HG02763 (cell line): ENCODE measurements at regions not wholly inside any gene's neighbourhood (a gene's known extent, or its start where the extent isn't known, plus 50 kb on each side); places are given as distances from the start of the nearest gene placed in this dataset.
"Not testable (repeated sequence)": the region's sequence is repeated elsewhere in the genome, so short reads cannot be mapped to it uniquely, and the experiment has no call there.

Experiments
- ATAC-seq: cut with Tn5 transposase; IDR thresholded peaks from one replicate; pipeline ENCODE4 v1.9.1; 2021; ENCODE audit warnings: mild to moderate bottlenecking, moderate library complexity; ENCODE audit not compliant: unreplicated experiment

- ATAC-seq: no peak
These were observed 465.5 kb upstream of the CTSO start for GRCh38 chr4:156419080-156419685.

GRCh38 chr4:156414406-156414805, 460.7 kb upstream of the CTSO start:
- no peak for ATAC-seq

- ATAC-seq: no peak
These were observed 459.8 kb upstream of the CTSO start for GRCh38 chr4:156413239-156414135.

GRCh38 chr4:156411531-156411930, 457.9 kb upstream of the CTSO start:
- no peak for ATAC-seq

- ATAC-seq: no peak
These were observed 455.1 kb upstream of the CTSO start for GRCh38 chr4:156408749-156409148.

- ATAC-seq: no peak
These were observed 447.7 kb upstream of the CTSO start for GRCh38 chr4:156401371-156401770.

GRCh38 chr4:156396534-156396933, 442.9 kb upstream of the CTSO start:
- no peak for ATAC-seq

- ATAC-seq: no peak
These were observed 437.6 kb upstream of the CTSO start for GRCh38 chr4:156391325-156391653.

- ATAC-seq: no peak
These were observed 437.1 kb upstream of the CTSO start for GRCh38 chr4:156390599-156391324.

- ATAC-seq: no peak
These were observed 435.2 kb upstream of the CTSO start for GRCh38 chr4:156388826-156389225.

GRCh38 chr4:156378033-156378665, 424.5 kb upstream of the CTSO start:
- no peak for ATAC-seq

- no peak for ATAC-seq
These were observed 423.5 kb upstream of the CTSO start for GRCh38 chr4:156377036-156377710.

GRCh38 chr4:156374894-156375293, 421.2 kb upstream of the CTSO start:
- no peak for ATAC-seq

GRCh38 chr4:156374069-156374468, 420.4 kb upstream of the CTSO start:
- ATAC-seq: no peak

GRCh38 chr4:156367502-156367901, 413.8 kb upstream of the CTSO start:
- not testable (repeated sequence) for ATAC-seq

- ATAC-seq: no peak
These were observed 408.9 kb upstream of the CTSO start for GRCh38 chr4:156362581-156362980.

GRCh38 chr4:156347412-156348075, 393.9 kb upstream of the CTSO start:
- ATAC-seq: no peak

- no peak for ATAC-seq
These were observed 393.3 kb upstream of the CTSO start for GRCh38 chr4:156346959-156347385.

- no peak for ATAC-seq
These were observed 390.7 kb upstream of the CTSO start for GRCh38 chr4:156344397-156344796.

GRCh38 chr4:156336511-156336910, 382.8 kb upstream of the CTSO start:
- ATAC-seq: no peak
